ENCODE measurements at regions not wholly inside any gene's neighbourhood (a gene's known extent, or its start where the extent isn't known, plus 50 kb on each side); places are given as distances from the start of the nearest gene placed in this dataset.

DNA sequence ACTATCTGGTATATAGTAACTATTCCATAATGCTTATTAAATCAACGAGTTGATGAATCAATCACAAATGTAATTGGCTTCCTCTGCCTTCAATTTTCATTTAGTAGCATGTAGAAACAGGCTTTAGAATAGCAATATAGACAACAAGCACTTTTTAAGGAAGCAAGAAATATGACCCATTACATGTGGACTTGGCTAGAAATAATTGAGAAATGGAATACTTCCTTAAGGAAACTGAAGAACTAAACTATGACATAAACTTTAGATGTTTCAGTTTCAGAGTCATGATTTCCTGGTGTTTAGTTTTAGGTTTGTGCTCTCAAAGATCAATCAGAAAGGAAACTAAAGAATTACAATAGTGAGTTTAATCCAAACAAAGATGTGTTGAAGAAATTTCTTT is 443.8 kb downstream of the MBD2 start:
- TF ChIP-seq, protein P1, sequence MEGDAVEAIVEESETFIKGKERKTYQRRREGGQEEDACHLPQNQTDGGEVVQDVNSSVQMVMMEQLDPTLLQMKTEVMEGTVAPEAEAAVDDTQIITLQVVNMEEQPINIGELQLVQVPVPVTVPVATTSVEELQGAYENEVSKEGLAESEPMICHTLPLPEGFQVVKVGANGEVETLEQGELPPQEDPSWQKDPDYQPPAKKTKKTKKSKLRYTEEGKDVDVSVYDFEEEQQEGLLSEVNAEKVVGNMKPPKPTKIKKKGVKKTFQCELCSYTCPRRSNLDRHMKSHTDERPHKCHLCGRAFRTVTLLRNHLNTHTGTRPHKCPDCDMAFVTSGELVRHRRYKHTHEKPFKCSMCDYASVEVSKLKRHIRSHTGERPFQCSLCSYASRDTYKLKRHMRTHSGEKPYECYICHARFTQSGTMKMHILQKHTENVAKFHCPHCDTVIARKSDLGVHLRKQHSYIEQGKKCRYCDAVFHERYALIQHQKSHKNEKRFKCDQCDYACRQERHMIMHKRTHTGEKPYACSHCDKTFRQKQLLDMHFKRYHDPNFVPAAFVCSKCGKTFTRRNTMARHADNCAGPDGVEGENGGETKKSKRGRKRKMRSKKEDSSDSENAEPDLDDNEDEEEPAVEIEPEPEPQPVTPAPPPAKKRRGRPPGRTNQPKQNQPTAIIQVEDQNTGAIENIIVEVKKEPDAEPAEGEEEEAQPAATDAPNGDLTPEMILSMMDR (IDR thresholded peaks at IDR 0.05) = no peak
- no peak for TF ChIP-seq EZH2 (IDR thresholded peaks at IDR 0.05; ENCODE audit: borderline replicate concordance, insufficient read depth, low read depth, low read length, poor library complexity, severe bottlenecking)

Data from B cell (primary cell).